H9 (cell line): ENCODE measurements at regions not wholly inside any gene's neighbourhood (a gene's known extent, or its start where the extent isn't known, plus 50 kb on each side); places are given as distances from the start of the nearest gene placed in this dataset.

Experiments used
- DNase-seq: peaks from one replicate; pipeline ENCODE4 v3.0.0-alpha.2; 2017
- H2AFZ ChIP-seq: one replicate; pipeline ENCODE4 v1.6.1; 2013; ENCODE audit warnings: mild to moderate bottlenecking, low read length, control low read depth, moderate library complexity
- H2AK5ac ChIP-seq: 2 replicates; pipeline ENCODE4 v1.6.1; 2013; ENCODE audit warnings: low read length, control low read depth, mixed read lengths; ENCODE audit not compliant: insufficient read length
- H2BK120ac ChIP-seq: one replicate; pipeline ENCODE4 v1.6.1; 2013; ENCODE audit warnings: low read depth, mild to moderate bottlenecking, low read length, control low read depth, inconsistent platforms; ENCODE audit not compliant: poor library complexity, severe bottlenecking
- H2BK12ac ChIP-seq: 2 replicates; pipeline ENCODE4 v1.6.1; 2013; ENCODE audit warnings: low read length, control low read depth, mixed read lengths, low read depth; ENCODE audit not compliant: insufficient read length
- H2BK15ac ChIP-seq: 2 replicates; pipeline ENCODE4 v1.6.1; 2013; ENCODE audit warnings: low read depth, low read length, control low read depth
- H2BK20ac ChIP-seq: one replicate; pipeline ENCODE4 v1.6.1; 2013; ENCODE audit warnings: low read depth, mild to moderate bottlenecking, low read length, control low read depth, inconsistent platforms; ENCODE audit not compliant: poor library complexity, severe bottlenecking
- H2BK5ac ChIP-seq: 2 replicates; pipeline ENCODE4 v1.6.1; 2013; ENCODE audit warnings: low read length, control low read depth, mixed read lengths; ENCODE audit not compliant: insufficient read length
- H3K14ac ChIP-seq: 2 replicates; pipeline ENCODE4 v1.6.1; 2013; ENCODE audit warnings: low read length, control low read depth; ENCODE audit not compliant: insufficient read depth
- H3K18ac ChIP-seq: 2 replicates; pipeline ENCODE4 v1.6.1; 2013; ENCODE audit warnings: low read depth, mild to moderate bottlenecking, mixed read lengths, low read length, control low read depth; ENCODE audit not compliant: insufficient read length
- H3K23ac ChIP-seq: 2 replicates; pipeline ENCODE4 v1.6.1; 2013; ENCODE audit warnings: low read length, control low read depth, mixed read lengths, low read depth; ENCODE audit not compliant: insufficient read length
- H3K23me2 ChIP-seq: 2 replicates; pipeline ENCODE4 v1.6.1; 2013; ENCODE audit warnings: low read depth, mild to moderate bottlenecking, mixed read lengths, low read length, control low read depth; ENCODE audit not compliant: insufficient read length, poor library complexity, severe bottlenecking
- H3K27ac ChIP-seq: 2 replicates; pipeline ENCODE4 v1.5.1; 2013; ENCODE audit warnings: low read length, control low read depth, mixed read lengths, low read depth; ENCODE audit not compliant: insufficient read length
- H3K27me3 ChIP-seq: 2 replicates; pipeline ENCODE4 v1.6.1; 2013; ENCODE audit warnings: low read length, control low read depth, inconsistent platforms; ENCODE audit not compliant: insufficient read depth
- H3K4ac ChIP-seq: 2 replicates; pipeline ENCODE4 v1.6.1; 2013; ENCODE audit warnings: low read depth, mild to moderate bottlenecking, control low read depth, inconsistent platforms, low read length, moderate library complexity
- H3K4me1 ChIP-seq: 2 replicates; pipeline ENCODE4 v1.6.1; 2013; ENCODE audit warnings: low read length, control low read depth, inconsistent platforms; ENCODE audit not compliant: insufficient read depth
- H3K4me2 ChIP-seq: 2 replicates; pipeline ENCODE4 v1.6.1; 2013; ENCODE audit warnings: low read length, control low read depth, mixed read lengths; ENCODE audit not compliant: insufficient read length, insufficient read depth
- H3K56ac ChIP-seq: 2 replicates; pipeline ENCODE4 v1.6.1; 2013; ENCODE audit warnings: low read depth, mild to moderate bottlenecking, mixed read lengths, low read length, control low read depth; ENCODE audit not compliant: insufficient read length
- H3K79me1 ChIP-seq: 2 replicates; pipeline ENCODE4 v1.6.1; 2013; ENCODE audit warnings: low read depth, mild to moderate bottlenecking, moderate library complexity, low read length, control low read depth, inconsistent platforms; ENCODE audit not compliant: insufficient read depth, poor library complexity, severe bottlenecking
- H3K79me2 ChIP-seq: 2 replicates; pipeline ENCODE4 v1.6.1; 2013; ENCODE audit warnings: low read length, control low read depth, inconsistent platforms; ENCODE audit not compliant: insufficient read depth
- H3K9ac ChIP-seq: 2 replicates; pipeline ENCODE4 v1.6.1; 2013; ENCODE audit warnings: low read length, control low read depth, mixed read lengths; ENCODE audit not compliant: insufficient read length; ENCODE audit errors: extremely low read depth
- H3K9me3 ChIP-seq: one replicate; pipeline ENCODE4 v1.6.1; 2013; ENCODE audit warnings: low read depth, low read length, inconsistent platforms; ENCODE audit not compliant: control insufficient read depth
- H3T11ph ChIP-seq: one replicate; pipeline ENCODE4 v1.6.1; 2013; ENCODE audit warnings: mild to moderate bottlenecking, low read length, control low read depth, inconsistent platforms
- H4K20me1 ChIP-seq: one replicate; pipeline ENCODE4 v1.6.1; 2013; ENCODE audit not compliant: control insufficient read depth, insufficient read length, insufficient read depth
- H4K5ac ChIP-seq: 2 replicates; pipeline ENCODE4 v1.6.1; 2013; ENCODE audit warnings: low read depth, mild to moderate bottlenecking, mixed read lengths, low read length, control low read depth; ENCODE audit not compliant: insufficient read length
- H4K8ac ChIP-seq: replicated peaks from 2 replicates; pipeline ENCODE4 v1.6.1; 2013; ENCODE audit warnings: low read length, control low read depth, mixed read lengths, low read depth; ENCODE audit not compliant: insufficient read length
- H4K91ac ChIP-seq: 2 replicates; pipeline ENCODE4 v1.6.1; 2013; ENCODE audit warnings: low read depth, mild to moderate bottlenecking, moderate library complexity, mixed read lengths, low read length, control low read depth; ENCODE audit not compliant: insufficient read length
- H3K27ac Mint-ChIP-seq, 3 experiments: 2 replicates in 2 of 3; 3 replicates in 1 of 3; pipeline ENCODE4 v1.8.0; 2020 to 2021; ENCODE audit warnings: mixed read lengths in 3 of 3, mild to moderate bottlenecking in 1 of 3, moderate library complexity in 1 of 3
- H3K27me3 Mint-ChIP-seq: 2 replicates; pipeline ENCODE4 v1.8.0; 2021; ENCODE audit warnings: low read depth, mild to moderate bottlenecking, moderate library complexity, mixed read lengths
- H3K36me3 Mint-ChIP-seq, 3 experiments: 2 replicates in 2 of 3; 3 replicates in 1 of 3; pipeline ENCODE4 v1.8.0; 2020 to 2021; ENCODE audit warnings: low read depth in 3 of 3, mixed read lengths in 3 of 3; ENCODE audit not compliant: insufficient read depth in 1 of 3
- H3K4me1 Mint-ChIP-seq, 2 experiments: 2 replicates each; pipeline ENCODE4 v1.8.0; 2020; ENCODE audit warnings: mixed read lengths in 2 of 2
- H3K4me3 Mint-ChIP-seq, 2 experiments: 2 replicates in 1 of 2; 3 replicates in 1 of 2; pipeline ENCODE4 v1.8.0; 2020 to 2021; ENCODE audit warnings: mild to moderate bottlenecking in 2 of 2, mixed read lengths in 2 of 2, moderate library complexity in 1 of 2
- H3K9me3 Mint-ChIP-seq, 2 experiments: 2 replicates in 1 of 2; 3 replicates in 1 of 2; pipeline ENCODE4 v1.8.0; 2020; ENCODE audit warnings: mild to moderate bottlenecking in 2 of 2, mixed read lengths in 2 of 2, moderate library complexity in 1 of 2
- TF ChIP-seq, protein P1 (sequence below): fragments of 200-600 bp; sonication (generic); conservative IDR thresholded peaks from 3 replicates; pipeline ENCODE4 v1.8.0; 2021; ENCODE audit warnings: antibody characterized with exemption, mild to moderate bottlenecking

DNA sequence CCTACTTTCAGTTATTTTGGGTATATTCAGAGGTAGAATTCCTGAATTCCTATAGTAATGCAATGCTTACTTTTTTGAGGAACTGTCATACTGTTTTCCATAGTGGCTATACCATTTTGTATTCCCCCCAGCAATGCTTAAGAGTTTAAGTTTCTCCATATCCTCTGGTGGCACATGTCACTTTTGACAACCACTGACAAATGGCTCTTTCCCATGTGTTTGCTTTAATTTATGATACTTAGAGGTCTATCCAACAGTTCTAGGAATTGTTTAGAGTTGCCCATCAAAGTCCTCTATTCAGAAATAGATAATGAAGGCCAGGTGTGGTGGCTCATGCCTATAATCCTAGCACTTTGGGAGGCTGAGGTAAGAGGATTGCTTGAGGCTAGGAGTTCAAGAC lies 128.9 kb upstream of the CFAP20DC start:
- Histone ChIP-seq H3K79me1 (no peaks in the 10 kb centered on the region), H3T11ph (no peak overlapping the region), H3K9me3 (no peaks in the 10 kb centered on the region), H2BK15ac (no peak overlapping the region), H3K56ac (no peak overlapping the region), H3K27me3 (no peaks in the 10 kb centered on the region), H3K79me2 (no peaks in the 10 kb centered on the region), H4K8ac (no peak overlapping the region), H4K5ac (no peak overlapping the region), H3K4ac (no peak overlapping the region), H3K4me2 (no peak overlapping the region), H3K9ac (no peak overlapping the region), H2BK5ac (no peak overlapping the region), H2BK20ac (no peak overlapping the region), H2BK120ac (no peak overlapping the region), H3K14ac (no peak overlapping the region), H2BK12ac (no peak overlapping the region), H3K23ac (no peak overlapping the region), H4K91ac (no peak overlapping the region), H4K20me1 (no peaks in the 10 kb centered on the region), H3K4me1 (no peaks in the 10 kb centered on the region; the same call in 1 of the 2 replicates), H2AFZ (no peak overlapping the region), H3K23me2 (no peaks in the 10 kb centered on the region), H3K27ac (no peak overlapping the region), H2AK5ac (no peak overlapping the region), H3K18ac (no peak overlapping the region)
- H3K4me3 Mint-ChIP-seq: no peak overlapping the region
- no peak for DNase-seq
- no peak overlapping the region for H3K27ac Mint-ChIP-seq
- TF ChIP-seq, protein P1, sequence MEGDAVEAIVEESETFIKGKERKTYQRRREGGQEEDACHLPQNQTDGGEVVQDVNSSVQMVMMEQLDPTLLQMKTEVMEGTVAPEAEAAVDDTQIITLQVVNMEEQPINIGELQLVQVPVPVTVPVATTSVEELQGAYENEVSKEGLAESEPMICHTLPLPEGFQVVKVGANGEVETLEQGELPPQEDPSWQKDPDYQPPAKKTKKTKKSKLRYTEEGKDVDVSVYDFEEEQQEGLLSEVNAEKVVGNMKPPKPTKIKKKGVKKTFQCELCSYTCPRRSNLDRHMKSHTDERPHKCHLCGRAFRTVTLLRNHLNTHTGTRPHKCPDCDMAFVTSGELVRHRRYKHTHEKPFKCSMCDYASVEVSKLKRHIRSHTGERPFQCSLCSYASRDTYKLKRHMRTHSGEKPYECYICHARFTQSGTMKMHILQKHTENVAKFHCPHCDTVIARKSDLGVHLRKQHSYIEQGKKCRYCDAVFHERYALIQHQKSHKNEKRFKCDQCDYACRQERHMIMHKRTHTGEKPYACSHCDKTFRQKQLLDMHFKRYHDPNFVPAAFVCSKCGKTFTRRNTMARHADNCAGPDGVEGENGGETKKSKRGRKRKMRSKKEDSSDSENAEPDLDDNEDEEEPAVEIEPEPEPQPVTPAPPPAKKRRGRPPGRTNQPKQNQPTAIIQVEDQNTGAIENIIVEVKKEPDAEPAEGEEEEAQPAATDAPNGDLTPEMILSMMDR: no peak
- H3K4me1 Mint-ChIP-seq: peaks cover 10 to 12% of the 10 kb centered on the region in 2 experiments
- no peaks in the 10 kb centered on the region for H3K27me3 Mint-ChIP-seq
- H3K36me3 Mint-ChIP-seq: no peaks in the 10 kb centered on the region; a peak in 1 of 7 replicates
- H3K9me3 Mint-ChIP-seq: no peaks in the 10 kb centered on the region; a peak in 1 of 5 replicates
